HepG2 (cell line): ENCODE measurements at regions not wholly inside any gene's neighbourhood (a gene's known extent, or its start where the extent isn't known, plus 50 kb on each side); places are given as distances from the start of the nearest gene placed in this dataset.

Experiments
- ATAC-seq: fragments of 200-7000 bp; cut with Tn5 transposase; 3 replicates; pipeline ENCODE4 v1.9.1; 2020; ENCODE audit warnings: mild to moderate bottlenecking, moderate library complexity
- BruUV-seq: library from RNA; stranded (reverse); fragments of 400-500 nt; replicated peaks from 2 replicates; lab custom pipeline; 2021; lab: Mats Ljungman, UMichigan
- CTCF ChIA-PET: fragments of 300-600 bp; formaldehyde crosslinking; extraction: SDS; loops from one replicate; lab custom pipeline; 2021; ENCODE audit warnings: low total read pairs, inconsistent platforms, low intra/inter-chr PET ratio; lab: Yijun Ruan, JAX
- POLR2A ChIA-PET: fragments of 350-600 bp; sonication (Branson Sonifier 250); formaldehyde crosslinking; loops from one replicate; lab custom pipeline; 2020; ENCODE audit warnings: antibody characterized with exemption, inconsistent platforms; lab: Yijun Ruan, JAX
- DNase-seq: peaks from one replicate; pipeline ENCODE4 v3.0.0-alpha.2; 2015; ENCODE audit warnings: low spot score
- FAIRE-seq: peaks from 3 replicates; lab custom pipeline; 2011; peaks lifted over from hg19 to GRCh38; lab: Jason Lieb, UNC
- H2AFZ ChIP-seq: one replicate; pipeline ENCODE4 v1.6.1; 2011; ENCODE audit warnings: low read length, inconsistent platforms
- H3K27ac ChIP-seq: fragments of 300-600 bp; 3 replicates; pipeline ENCODE4 v1.8.0; 2011; ENCODE audit warnings: mixed run types, mild to moderate bottlenecking, mixed read lengths, low read length, inconsistent platforms; ENCODE audit not compliant: insufficient read depth; ENCODE audit errors: extremely low read length
- H3K27me3 ChIP-seq, 2 experiments: fragments of 200-600 bp in 1 of 2; 2 replicates in 1 of 2; 3 replicates in 1 of 2; pipeline versions ENCODE4 v1.6.0 to v1.8.0; 2011; ENCODE audit warnings: low read length in 2 of 2, mild to moderate bottlenecking in 2 of 2, moderate library complexity in 2 of 2, inconsistent platforms in 1 of 2; ENCODE audit not compliant: insufficient read depth in 2 of 2, control insufficient read depth in 1 of 2
- H3K36me3 ChIP-seq, 2 experiments: fragments of 200-600 bp in 1 of 2; replicated peaks in 1 of 2; 2 replicates in 1 of 2; 3 replicates in 1 of 2; pipeline versions ENCODE4 v1.5.1 to v1.8.0; 2011; ENCODE audit warnings: low read length in 2 of 2, inconsistent platforms in 1 of 2; ENCODE audit not compliant: insufficient read depth in 2 of 2, control insufficient read depth in 1 of 2
- H3K4me1 ChIP-seq: 2 replicates; pipeline ENCODE4 v1.5.1; 2012; ENCODE audit warnings: low read length, inconsistent platforms; ENCODE audit not compliant: insufficient read depth
- H3K4me2 ChIP-seq: 2 replicates; pipeline ENCODE4 v1.6.0; 2011; ENCODE audit warnings: low read depth, low read length, inconsistent platforms
- H3K4me3 ChIP-seq, 3 experiments: fragments of 200-600 bp in 1 of 3; sonication (generic), shearing (Covaris generic) in 1 of 3; replicated peaks in 1 of 3; 2 replicates each; pipeline ENCODE4 v1.5.1; 2011 to 2016; ENCODE audit warnings: low read length in 3 of 3, inconsistent platforms in 2 of 3, low read depth in 2 of 3, mild to moderate bottlenecking in 2 of 3, control low read depth in 1 of 3, mixed read lengths in 1 of 3; ENCODE audit not compliant: insufficient read depth in 1 of 3
- H3K79me2 ChIP-seq: one replicate; pipeline ENCODE4 v1.6.1; 2011; ENCODE audit warnings: low read length, inconsistent platforms; ENCODE audit not compliant: insufficient read depth
- H3K9ac ChIP-seq: 2 replicates; pipeline ENCODE4 v1.6.0; 2011; ENCODE audit warnings: mild to moderate bottlenecking, low read depth, low read length, inconsistent platforms; ENCODE audit not compliant: insufficient read depth
- H3K9me3 ChIP-seq: 2 replicates; pipeline ENCODE4 v1.5.1; 2012; ENCODE audit warnings: mild to moderate bottlenecking, low read length
- H4K20me1 ChIP-seq: 2 replicates; pipeline ENCODE4 v1.6.0; 2011; ENCODE audit warnings: inconsistent platforms, mild to moderate bottlenecking, low read length, moderate library complexity; ENCODE audit not compliant: insufficient read depth
- DR1 ChIP-seq: sonication (generic); formaldehyde crosslinking; IDR thresholded peaks from 2 replicates; pipeline ENCODE4 v1.8.0; 2021; ENCODE audit warnings: mild to moderate bottlenecking, missing genetic modification reagents, inconsistent platforms
- ELF4 ChIP-seq: sonication (generic); formaldehyde crosslinking; IDR thresholded peaks from 2 replicates; pipeline ENCODE4 v1.5.0; 2020; ENCODE audit warnings: missing genetic modification reagents, mild to moderate bottlenecking, moderate library complexity, borderline replicate concordance
- ETV5 ChIP-seq: IDR thresholded peaks from 2 replicates; pipeline ENCODE4 v1.6.1; 2018; ENCODE audit warnings: missing biosample characterization, missing genetic modification reagents, inconsistent platforms, borderline replicate concordance
- KDM2A ChIP-seq: sonication (generic); formaldehyde crosslinking; IDR thresholded peaks from 2 replicates; pipeline ENCODE4 v1.4.0; 2020; ENCODE audit warnings: low read depth, missing genetic modification reagents, borderline replicate concordance
- MYNN ChIP-seq: sonication (generic); formaldehyde crosslinking; IDR thresholded peaks from 2 replicates; pipeline ENCODE4 v1.4.0; 2020; ENCODE audit warnings: mild to moderate bottlenecking, low read depth, missing genetic modification reagents
- NFE2L2 ChIP-seq: fragments of 150-350 bp; IDR thresholded peaks from 2 replicates; pipeline ENCODE4 v1.6.1; 2014; ENCODE audit warnings: low read length
- POLR2AphosphoS5 ChIP-seq: IDR thresholded peaks from 2 replicates; pipeline ENCODE4 v1.6.1; 2012; ENCODE audit warnings: low read depth, low read length
- ZFP62 ChIP-seq: sonication (generic); formaldehyde crosslinking; IDR thresholded peaks from 2 replicates; pipeline ENCODE4 v1.4.0; 2020; ENCODE audit warnings: missing genetic modification reagents
- ZKSCAN8 ChIP-seq: IDR thresholded peaks from 2 replicates; pipeline ENCODE4 v1.6.1; 2016; ENCODE audit warnings: borderline replicate concordance, missing genetic modification reagents, missing compliant biosample characterization
- ZNF451 ChIP-seq: sonication (generic); formaldehyde crosslinking; IDR thresholded peaks from 2 replicates; pipeline ENCODE4 v1.5.0; 2020; ENCODE audit warnings: mild to moderate bottlenecking, missing genetic modification reagents
- ZSCAN12 ChIP-seq: sonication (generic); formaldehyde crosslinking; IDR thresholded peaks from 2 replicates; pipeline ENCODE4 v1.9.0; 2021; ENCODE audit warnings: mild to moderate bottlenecking, missing genetic modification reagents
- WGBS: methylation state at CpG from one replicate; pipeline ENCODE4 v1.1.6; 2017; ENCODE audit warnings: low lambda C conversion rate; 5-methylcytosine and 5-hydroxymethylcytosine counted together
- in situ Hi-C: cut with HindIII; loops from 2 replicates; pipeline ENCODE4 v1.10.0; 2017; ENCODE audit warnings: low pct_unique_long_range_greater_than_20kb; ENCODE audit not compliant: extremely low pct_ligation_motif_present
- intact Hi-C: fragments of 100-400 bp; cut with micrococcal nuclease; formaldehyde crosslinking; loops from one replicate; pipeline ENCODE4 v1.10.0; 2022; ENCODE audit not compliant: unreplicated experiment
- TF ChIP-seq, protein P1 (sequence below): sonication (generic); formaldehyde crosslinking; IDR thresholded peaks from 2 replicates; pipeline ENCODE4 v1.4.0; 2020; ENCODE audit warnings: missing genetic modification reagents, mild to moderate bottlenecking, borderline replicate concordance
- TF ChIP-seq, protein P2 (sequence below): sonication (generic); formaldehyde crosslinking; IDR thresholded peaks from 2 replicates; pipeline ENCODE4 v1.4.0; 2020; ENCODE audit warnings: missing genetic modification reagents, borderline replicate concordance
- TF ChIP-seq, protein P3 (sequence below): IDR thresholded peaks from 2 replicates; pipeline ENCODE4 v1.6.1; 2016; ENCODE audit warnings: low read depth, control low read depth
- TF ChIP-seq, protein P4 (sequence below): sonication (generic); formaldehyde crosslinking; IDR thresholded peaks from 2 replicates; pipeline ENCODE4 v1.8.0; 2022; ENCODE audit warnings: missing genetic modification reagents, low read depth, mild to moderate bottlenecking, borderline replicate concordance

DNA sequence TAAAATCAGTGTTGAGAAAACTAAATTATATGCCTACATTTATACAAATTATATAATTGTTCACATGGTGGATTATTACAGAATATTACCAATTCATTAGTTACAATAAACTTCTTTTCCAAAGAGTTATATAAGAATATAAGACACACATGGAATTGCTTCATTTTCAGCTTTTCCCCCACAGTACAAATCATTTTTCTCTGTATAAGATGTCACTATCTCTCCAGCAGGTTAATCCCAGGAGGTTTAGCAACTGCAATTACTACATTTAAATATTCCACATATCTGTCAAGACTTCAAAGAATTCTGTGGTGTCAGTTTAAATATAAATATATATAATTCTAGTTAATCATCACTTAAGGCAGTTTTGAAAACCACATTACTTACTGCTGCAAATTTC, 59.6 kb upstream of the G2E3 start:
- POLR2A ChIA-PET, result no interaction called here

DNA sequence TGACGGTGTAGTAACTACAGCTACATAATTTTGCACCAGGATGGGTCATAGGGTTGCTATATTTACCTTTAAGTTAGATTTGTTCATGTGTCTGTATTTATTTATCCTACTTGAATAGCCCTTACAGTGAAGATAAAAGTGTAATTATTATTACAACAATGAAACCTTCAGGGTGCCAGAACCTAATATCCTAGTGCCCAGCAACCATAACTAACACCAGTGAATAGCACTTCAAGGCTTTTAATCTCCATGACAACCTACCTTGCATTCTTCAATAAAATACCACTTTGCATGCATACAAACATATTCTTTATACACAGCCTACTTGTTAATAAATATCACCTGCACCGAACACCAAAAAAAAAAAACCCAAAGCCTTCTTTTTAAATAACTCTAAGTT, 58.7 kb upstream of the G2E3 start:
- Histone ChIP-seq H3K27me3 (no peaks in the 10 kb centered on the region), H3K27ac (no peak overlapping the region), H3K79me2 (no peaks in the 10 kb centered on the region), H3K4me2 (no peak overlapping the region), H3K9ac (no peak overlapping the region), H2AFZ (no peak overlapping the region), H3K36me3 (no peaks in the 10 kb centered on the region), H3K4me3 (no peak overlapping the region), H3K4me1 (no peaks in the 10 kb centered on the region), H4K20me1 (no peaks in the 10 kb centered on the region), H3K9me3 (no peaks in the 10 kb centered on the region)
- 1% methylated on average over 2 of the region's 2 CpGs for WGBS
- no peak for FAIRE-seq
- no peak for ATAC-seq
- POLR2A ChIA-PET, result no interaction called here
- no TSS peak for BruUV-seq
- CTCF ChIA-PET, result no interaction called here
- intact Hi-C loops, result no loop called here
- in situ Hi-C loops, result no loop called here
- DNase-seq, result no peak
- TF ChIP-seq ZFP62 (CRISPR knock-in tag) (no peak), DR1 (CRISPR knock-in tag) (no peak), MYNN (CRISPR knock-in tag) (no peak), ELF4 (no peak), NFE2L2 (no peak), ZKSCAN8 (CRISPR knock-in tag) (no peak), ZSCAN12 (no peak), ETV5 (no peak), KDM2A (no peak), POLR2AphosphoS5 (no peak)
- TF ChIP-seq, protein P1, sequence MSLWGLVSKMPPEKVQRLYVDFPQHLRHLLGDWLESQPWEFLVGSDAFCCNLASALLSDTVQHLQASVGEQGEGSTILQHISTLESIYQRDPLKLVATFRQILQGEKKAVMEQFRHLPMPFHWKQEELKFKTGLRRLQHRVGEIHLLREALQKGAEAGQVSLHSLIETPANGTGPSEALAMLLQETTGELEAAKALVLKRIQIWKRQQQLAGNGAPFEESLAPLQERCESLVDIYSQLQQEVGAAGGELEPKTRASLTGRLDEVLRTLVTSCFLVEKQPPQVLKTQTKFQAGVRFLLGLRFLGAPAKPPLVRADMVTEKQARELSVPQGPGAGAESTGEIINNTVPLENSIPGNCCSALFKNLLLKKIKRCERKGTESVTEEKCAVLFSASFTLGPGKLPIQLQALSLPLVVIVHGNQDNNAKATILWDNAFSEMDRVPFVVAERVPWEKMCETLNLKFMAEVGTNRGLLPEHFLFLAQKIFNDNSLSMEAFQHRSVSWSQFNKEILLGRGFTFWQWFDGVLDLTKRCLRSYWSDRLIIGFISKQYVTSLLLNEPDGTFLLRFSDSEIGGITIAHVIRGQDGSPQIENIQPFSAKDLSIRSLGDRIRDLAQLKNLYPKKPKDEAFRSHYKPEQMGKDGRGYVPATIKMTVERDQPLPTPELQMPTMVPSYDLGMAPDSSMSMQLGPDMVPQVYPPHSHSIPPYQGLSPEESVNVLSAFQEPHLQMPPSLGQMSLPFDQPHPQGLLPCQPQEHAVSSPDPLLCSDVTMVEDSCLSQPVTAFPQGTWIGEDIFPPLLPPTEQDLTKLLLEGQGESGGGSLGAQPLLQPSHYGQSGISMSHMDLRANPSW (CRISPR knock-in tag), result no peak
- TF ChIP-seq, protein P2, sequence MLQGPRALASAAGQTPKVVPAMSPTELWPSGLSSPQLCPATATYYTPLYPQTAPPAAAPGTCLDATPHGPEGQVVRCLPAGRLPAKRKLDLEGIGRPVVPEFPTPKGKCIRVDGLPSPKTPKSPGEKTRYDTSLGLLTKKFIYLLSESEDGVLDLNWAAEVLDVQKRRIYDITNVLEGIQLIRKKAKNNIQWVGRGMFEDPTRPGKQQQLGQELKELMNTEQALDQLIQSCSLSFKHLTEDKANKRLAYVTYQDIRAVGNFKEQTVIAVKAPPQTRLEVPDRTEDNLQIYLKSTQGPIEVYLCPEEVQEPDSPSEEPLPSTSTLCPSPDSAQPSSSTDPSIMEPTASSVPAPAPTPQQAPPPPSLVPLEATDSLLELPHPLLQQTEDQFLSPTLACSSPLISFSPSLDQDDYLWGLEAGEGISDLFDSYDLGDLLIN, result no peak
- TF ChIP-seq, protein P3, sequence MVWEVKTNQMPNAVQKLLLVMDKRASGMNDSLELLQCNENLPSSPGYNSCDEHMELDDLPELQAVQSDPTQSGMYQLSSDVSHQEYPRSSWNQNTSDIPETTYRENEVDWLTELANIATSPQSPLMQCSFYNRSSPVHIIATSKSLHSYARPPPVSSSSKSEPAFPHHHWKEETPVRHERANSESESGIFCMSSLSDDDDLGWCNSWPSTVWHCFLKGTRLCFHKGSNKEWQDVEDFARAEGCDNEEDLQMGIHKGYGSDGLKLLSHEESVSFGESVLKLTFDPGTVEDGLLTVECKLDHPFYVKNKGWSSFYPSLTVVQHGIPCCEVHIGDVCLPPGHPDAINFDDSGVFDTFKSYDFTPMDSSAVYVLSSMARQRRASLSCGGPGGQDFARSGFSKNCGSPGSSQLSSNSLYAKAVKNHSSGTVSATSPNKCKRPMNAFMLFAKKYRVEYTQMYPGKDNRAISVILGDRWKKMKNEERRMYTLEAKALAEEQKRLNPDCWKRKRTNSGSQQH (CRISPR knock-in tag), result no peak
- TF ChIP-seq, protein P4, sequence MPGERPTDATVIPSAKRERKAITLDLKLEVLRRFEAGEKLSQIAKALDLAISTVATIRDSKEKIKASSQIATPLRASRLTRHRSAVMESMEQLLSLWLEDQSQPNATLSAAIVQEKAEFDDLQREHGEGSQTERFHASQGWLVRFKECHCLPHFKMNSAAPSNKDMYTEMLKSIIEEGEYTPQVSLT (CRISPR knock-in tag), result no peak

More for the DNA sequence above, 59.6 kb upstream of the G2E3 start:
- intact Hi-C loops (no loop called here), in situ Hi-C loops (no loop called here)
- H3K27me3 ChIP-seq, result no peaks in the 10 kb centered on the region
- no peak overlapping the region for H3K4me2 ChIP-seq
- no peak overlapping the region for H3K27ac ChIP-seq
- no peak for ATAC-seq
- H3K9me3 ChIP-seq, result no peaks in the 10 kb centered on the region
- H3K9ac ChIP-seq, result no peak overlapping the region
- H3K79me2 ChIP-seq, result no peaks in the 10 kb centered on the region
- no peaks in the 10 kb centered on the region for H4K20me1 ChIP-seq
- no peak overlapping the region for H3K4me3 ChIP-seq
- H3K4me1 ChIP-seq, result no peaks in the 10 kb centered on the region
- no peak for FAIRE-seq
- no peak for TF ChIP-seq ZNF451 (CRISPR knock-in tag)
- H3K36me3 ChIP-seq, result no peaks in the 10 kb centered on the region
- BruUV-seq, result no TSS peak
- CTCF ChIA-PET, result no interaction called here
- H2AFZ ChIP-seq, result no peak overlapping the region
- DNase-seq, result no peak
